WERI-Rb-1 (cell line): ENCODE measurements at regions not wholly inside any gene's neighbourhood (a gene's known extent, or its start where the extent isn't known, plus 50 kb on each side); places are given as distances from the start of the nearest gene placed in this dataset.

Experiments used
- DNase-seq: peaks from one replicate; pipeline ENCODE4 v3.0.0-alpha.2; 2020
- H3K27ac ChIP-seq: fragments of 250-450 bp; sonication (Bioruptor Pico); 2 replicates; pipeline ENCODE4 v1.5.1; 2020; ENCODE audit warnings: mild to moderate bottlenecking, moderate library complexity
- H3K27me3 ChIP-seq: fragments of 250-450 bp; sonication (Bioruptor Pico); 2 replicates; pipeline ENCODE4 v1.5.1; 2021; ENCODE audit warnings: mild to moderate bottlenecking, low read depth, moderate library complexity; ENCODE audit not compliant: insufficient read depth, severe bottlenecking
- H3K36me3 ChIP-seq: fragments of 250-450 bp; sonication (Bioruptor Pico); 2 replicates; pipeline ENCODE4 v1.5.1; 2020; ENCODE audit warnings: mild to moderate bottlenecking, moderate library complexity
- H3K4me3 ChIP-seq: 2 replicates; pipeline ENCODE4 v1.5.1; 2011; ENCODE audit warnings: low read depth, mild to moderate bottlenecking, control low read depth, low read length
- H3K9me3 ChIP-seq: fragments of 250-450 bp; sonication (Bioruptor Pico); 2 replicates; pipeline ENCODE4 v1.5.1; 2021; ENCODE audit warnings: mild to moderate bottlenecking, moderate library complexity; ENCODE audit not compliant: severe bottlenecking
- CTCF ChIP-seq: IDR thresholded peaks from 2 replicates; pipeline ENCODE4 v1.5.1; 2011; ENCODE audit warnings: low read depth, mild to moderate bottlenecking, control low read depth, inconsistent platforms, low read length

GRCh38 chrX:40262157-40263013 is 164.6 kb upstream of the BCOR start:
- no peak for TF ChIP-seq CTCF
- Histone ChIP-seq H3K27ac (no peak overlapping the region), H3K9me3 (peaks cover 4% of the 10 kb centered on the region), H3K27me3 (peaks cover 35% of the 10 kb centered on the region), H3K4me3 (no peak overlapping the region), H3K36me3 (no peaks in the 10 kb centered on the region)
- DNase-seq = no peak

- no peak overlapping the region for H3K27ac ChIP-seq
- H3K4me3 ChIP-seq = no peak overlapping the region
- DNase-seq = no peak
- peaks cover 32% of the 10 kb centered on the region for H3K27me3 ChIP-seq
- H3K36me3 ChIP-seq = no peaks in the 10 kb centered on the region
- TF ChIP-seq CTCF = no peak
- peaks cover 4% of the 10 kb centered on the region for H3K9me3 ChIP-seq
Measured at GRCh38 chrX:40261833-40262156, 164.0 kb upstream of the BCOR start.

GRCh38 chrX:40260146-40260747 is 162.5 kb upstream of the BCOR start:
- Histone ChIP-seq H3K4me3 (no peak overlapping the region), H3K36me3 (no peaks in the 10 kb centered on the region), H3K27ac (no peak overlapping the region), H3K27me3 (peaks cover 22% of the 10 kb centered on the region), H3K9me3 (peaks cover 4% of the 10 kb centered on the region)
- no peak for TF ChIP-seq CTCF
- no peak for DNase-seq

DNA sequence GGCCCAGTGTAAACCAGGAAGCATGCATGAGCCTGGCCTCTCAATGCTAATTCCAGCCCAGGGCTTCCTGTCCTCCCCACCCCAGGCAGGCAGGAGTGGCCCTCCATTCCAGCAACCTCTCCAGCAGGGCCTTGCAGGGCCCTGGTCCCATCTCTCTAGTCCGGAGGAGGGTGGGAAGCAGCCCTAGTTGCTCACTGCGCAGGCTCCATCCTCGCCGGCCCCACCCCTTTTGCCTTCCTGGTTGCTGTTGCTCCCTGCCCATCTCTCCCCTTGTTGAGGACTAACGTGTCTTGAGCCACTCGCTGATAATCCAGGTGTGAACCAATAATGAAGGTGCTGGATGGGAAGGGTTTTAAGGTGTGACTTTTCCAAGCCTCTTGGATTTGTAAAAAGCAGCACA is 161.2 kb upstream of the BCOR start:
- Histone ChIP-seq H3K4me3 (no peak overlapping the region), H3K36me3 (no peaks in the 10 kb centered on the region)
- DNase-seq = no peak

GRCh38 chrX:40253771-40254170 is 156.0 kb upstream of the BCOR start:
- H3K4me3 ChIP-seq = no peak overlapping the region
- TF ChIP-seq CTCF = 0 out of 2 replicates have a peak, but pooled peaks have one; percentile 4
- H3K27ac ChIP-seq = no peak overlapping the region
- no peak for DNase-seq
- H3K27me3 ChIP-seq = peaks cover 11% of the 10 kb centered on the region
- no peaks in the 10 kb centered on the region for H3K9me3 ChIP-seq
- H3K36me3 ChIP-seq = no peaks in the 10 kb centered on the region

More for the DNA sequence above, 161.2 kb upstream of the BCOR start:
- peaks cover 4% of the 10 kb centered on the region for H3K9me3 ChIP-seq
- H3K27me3 ChIP-seq = peaks cover 17% of the 10 kb centered on the region
- no peak for TF ChIP-seq CTCF
- no peak overlapping the region for H3K27ac ChIP-seq
